ENCODE measurements at regions not wholly inside any gene's neighbourhood (a gene's known extent, or its start where the extent isn't known, plus 50 kb on each side); places are given as distances from the start of the nearest gene placed in this dataset.

DNA sequence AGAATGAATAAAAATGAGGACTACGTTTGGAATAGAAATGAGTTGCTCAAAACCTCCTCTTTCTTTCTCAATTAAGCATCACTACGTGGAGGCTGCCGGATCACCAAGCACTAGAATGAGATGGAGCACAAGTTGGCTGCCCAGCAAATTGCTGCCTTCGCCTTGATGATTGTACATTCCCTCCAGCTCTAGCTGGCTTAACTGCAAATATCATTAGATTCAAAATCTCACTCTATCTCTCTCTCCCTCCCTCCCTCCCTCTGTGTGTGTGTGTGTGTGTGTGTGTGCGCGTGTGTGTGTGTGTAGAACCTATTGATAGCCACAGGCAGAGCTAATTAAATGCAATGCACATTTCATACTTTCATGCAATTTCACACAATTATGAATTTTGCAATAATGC is 310.7 kb upstream of the CDH4 start:
- no peak for TF ChIP-seq EZH2 (IDR thresholded peaks at IDR 0.05; ENCODE audit: insufficient read depth, low read length)
- TF ChIP-seq, protein P1, sequence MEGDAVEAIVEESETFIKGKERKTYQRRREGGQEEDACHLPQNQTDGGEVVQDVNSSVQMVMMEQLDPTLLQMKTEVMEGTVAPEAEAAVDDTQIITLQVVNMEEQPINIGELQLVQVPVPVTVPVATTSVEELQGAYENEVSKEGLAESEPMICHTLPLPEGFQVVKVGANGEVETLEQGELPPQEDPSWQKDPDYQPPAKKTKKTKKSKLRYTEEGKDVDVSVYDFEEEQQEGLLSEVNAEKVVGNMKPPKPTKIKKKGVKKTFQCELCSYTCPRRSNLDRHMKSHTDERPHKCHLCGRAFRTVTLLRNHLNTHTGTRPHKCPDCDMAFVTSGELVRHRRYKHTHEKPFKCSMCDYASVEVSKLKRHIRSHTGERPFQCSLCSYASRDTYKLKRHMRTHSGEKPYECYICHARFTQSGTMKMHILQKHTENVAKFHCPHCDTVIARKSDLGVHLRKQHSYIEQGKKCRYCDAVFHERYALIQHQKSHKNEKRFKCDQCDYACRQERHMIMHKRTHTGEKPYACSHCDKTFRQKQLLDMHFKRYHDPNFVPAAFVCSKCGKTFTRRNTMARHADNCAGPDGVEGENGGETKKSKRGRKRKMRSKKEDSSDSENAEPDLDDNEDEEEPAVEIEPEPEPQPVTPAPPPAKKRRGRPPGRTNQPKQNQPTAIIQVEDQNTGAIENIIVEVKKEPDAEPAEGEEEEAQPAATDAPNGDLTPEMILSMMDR (IDR thresholded peaks at IDR 0.05; ENCODE audit: insufficient read depth, low read depth, low read length): no peak

Measured in astrocyte (in vitro differentiated cells and primary cell).